Nephron (organoid): ENCODE measurements at regions not wholly inside any gene's neighbourhood (a gene's known extent, or its start where the extent isn't known, plus 50 kb on each side); places are given as distances from the start of the nearest gene placed in this dataset.

Experiments used
- H3K27ac Mint-ChIP-seq, 3 experiments: 2 replicates each; pipeline ENCODE4 v1.8.0; 2020; ENCODE audit warnings: mixed read lengths in 3 of 3, mild to moderate bottlenecking in 2 of 3, moderate library complexity in 1 of 3
- H3K27me3 Mint-ChIP-seq: 2 replicates; pipeline ENCODE4 v1.8.0; 2021; ENCODE audit warnings: low read depth, mild to moderate bottlenecking, moderate library complexity, mixed read lengths
- H3K36me3 Mint-ChIP-seq: 2 replicates; pipeline ENCODE4 v1.8.0; 2020; ENCODE audit warnings: low read depth, mixed read lengths
- H3K4me1 Mint-ChIP-seq: 2 replicates; pipeline ENCODE4 v1.8.0; 2020; ENCODE audit warnings: mixed read lengths
- H3K4me3 Mint-ChIP-seq, 3 experiments: 2 replicates each; pipeline ENCODE4 v1.8.0; 2020; ENCODE audit warnings: mild to moderate bottlenecking in 3 of 3, mixed read lengths in 3 of 3, moderate library complexity in 2 of 3
- H3K9me3 Mint-ChIP-seq: 2 replicates; pipeline ENCODE4 v1.8.0; 2020; ENCODE audit warnings: mixed read lengths
- TF ChIP-seq, protein P1 (sequence below), 3 experiments: fragments of 200-600 bp; sonication (generic); IDR thresholded peaks; one replicate each; pipeline ENCODE4 v1.5.0; 2021; ENCODE audit warnings: antibody characterized with exemption in 3 of 3; ENCODE audit not compliant: unreplicated experiment in 3 of 3

DNA sequence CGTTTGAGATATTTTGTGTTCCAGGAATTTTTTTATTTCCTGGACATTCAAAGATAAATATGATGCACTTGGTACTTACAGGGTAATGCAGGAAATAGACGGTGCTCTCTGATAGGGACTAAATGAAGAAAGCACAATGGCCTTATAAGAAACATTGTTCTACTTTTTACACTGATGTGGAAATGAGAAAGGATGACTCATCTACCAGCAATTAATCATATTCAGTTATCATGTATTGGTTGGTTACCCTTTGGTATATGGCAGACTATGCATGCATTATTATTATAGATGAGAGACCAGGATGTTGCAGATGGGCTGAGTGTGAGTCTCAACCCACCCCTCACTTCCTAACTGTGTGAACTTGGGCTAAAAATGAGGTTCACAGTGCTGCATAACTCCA, 222.2 kb downstream of the FLRT2 start:
- H3K4me1 Mint-ChIP-seq, result no peaks in the 10 kb centered on the region
- no peak overlapping the region for H3K4me3 Mint-ChIP-seq
- TF ChIP-seq, protein P1, sequence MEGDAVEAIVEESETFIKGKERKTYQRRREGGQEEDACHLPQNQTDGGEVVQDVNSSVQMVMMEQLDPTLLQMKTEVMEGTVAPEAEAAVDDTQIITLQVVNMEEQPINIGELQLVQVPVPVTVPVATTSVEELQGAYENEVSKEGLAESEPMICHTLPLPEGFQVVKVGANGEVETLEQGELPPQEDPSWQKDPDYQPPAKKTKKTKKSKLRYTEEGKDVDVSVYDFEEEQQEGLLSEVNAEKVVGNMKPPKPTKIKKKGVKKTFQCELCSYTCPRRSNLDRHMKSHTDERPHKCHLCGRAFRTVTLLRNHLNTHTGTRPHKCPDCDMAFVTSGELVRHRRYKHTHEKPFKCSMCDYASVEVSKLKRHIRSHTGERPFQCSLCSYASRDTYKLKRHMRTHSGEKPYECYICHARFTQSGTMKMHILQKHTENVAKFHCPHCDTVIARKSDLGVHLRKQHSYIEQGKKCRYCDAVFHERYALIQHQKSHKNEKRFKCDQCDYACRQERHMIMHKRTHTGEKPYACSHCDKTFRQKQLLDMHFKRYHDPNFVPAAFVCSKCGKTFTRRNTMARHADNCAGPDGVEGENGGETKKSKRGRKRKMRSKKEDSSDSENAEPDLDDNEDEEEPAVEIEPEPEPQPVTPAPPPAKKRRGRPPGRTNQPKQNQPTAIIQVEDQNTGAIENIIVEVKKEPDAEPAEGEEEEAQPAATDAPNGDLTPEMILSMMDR (IDR thresholded peaks at IDR 0.05; ENCODE audit: unreplicated experiment in 3 of 3), result no peak
- H3K9me3 Mint-ChIP-seq, result no peaks in the 10 kb centered on the region
- no peaks in the 10 kb centered on the region for H3K27me3 Mint-ChIP-seq
- H3K27ac Mint-ChIP-seq, result no peak overlapping the region
- H3K36me3 Mint-ChIP-seq, result no peaks in the 10 kb centered on the region

DNA sequence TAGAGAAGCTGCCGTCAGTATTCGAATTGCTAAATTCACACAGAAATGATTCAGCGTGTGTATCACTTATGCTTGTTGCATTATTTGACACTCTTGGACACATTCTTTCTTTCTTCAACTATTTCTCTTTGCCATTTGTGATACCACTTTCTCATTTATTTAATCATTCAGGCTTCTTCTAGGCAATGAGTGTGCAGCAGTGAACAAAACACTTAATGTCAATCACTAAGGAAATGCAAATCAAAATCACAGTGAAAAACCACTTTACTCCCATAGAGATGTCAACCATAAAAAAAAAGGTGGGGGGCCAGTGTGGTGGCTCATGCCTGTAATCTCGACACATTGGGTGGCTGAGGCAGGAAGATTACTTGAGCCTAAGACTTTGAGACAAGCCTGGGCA, 214.6 kb downstream of the FLRT2 start:
- TF ChIP-seq, protein P1 (IDR thresholded peaks at IDR 0.05; ENCODE audit: unreplicated experiment in 3 of 3), result no peak
- peaks cover 4% of the 10 kb centered on the region for H3K27me3 Mint-ChIP-seq

DNA sequence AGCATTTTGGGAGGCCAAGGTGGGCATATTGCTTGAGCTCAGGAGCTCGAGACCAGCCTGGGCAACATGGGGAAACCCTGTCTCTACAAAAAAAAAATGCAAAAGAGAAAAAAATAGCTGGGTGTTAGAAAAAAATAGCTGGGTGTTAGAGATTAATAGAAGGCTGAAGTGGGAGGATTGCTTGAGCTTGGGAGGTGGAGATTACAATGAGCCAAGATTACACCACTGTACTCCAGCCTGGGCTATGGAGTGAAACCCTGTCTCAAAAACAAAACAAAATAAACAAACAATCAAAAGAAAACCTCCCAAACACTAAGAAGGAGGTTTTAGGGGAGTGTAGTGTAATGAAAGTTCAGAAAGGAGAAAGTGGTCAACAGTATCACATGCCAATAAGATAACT, 202.1 kb downstream of the FLRT2 start:
- H3K4me3 Mint-ChIP-seq, result no peak overlapping the region
- H3K27ac Mint-ChIP-seq, result peak overlapping the region; percentile 87 to 96 (median 92)
- no peaks in the 10 kb centered on the region for H3K27me3 Mint-ChIP-seq
- no peaks in the 10 kb centered on the region for H3K9me3 Mint-ChIP-seq
- H3K36me3 Mint-ChIP-seq, result no peaks in the 10 kb centered on the region
- TF ChIP-seq, protein P1 (IDR thresholded peaks at IDR 0.05; ENCODE audit: unreplicated experiment in 3 of 3), result no peak
- H3K4me1 Mint-ChIP-seq, result peaks cover 17% of the 10 kb centered on the region

More for the DNA sequence above, 214.6 kb downstream of the FLRT2 start:
- H3K27ac Mint-ChIP-seq, result no peak overlapping the region
- H3K4me1 Mint-ChIP-seq, result no peaks in the 10 kb centered on the region
- no peak overlapping the region for H3K4me3 Mint-ChIP-seq
- H3K36me3 Mint-ChIP-seq, result no peaks in the 10 kb centered on the region
- no peaks in the 10 kb centered on the region for H3K9me3 Mint-ChIP-seq

DNA sequence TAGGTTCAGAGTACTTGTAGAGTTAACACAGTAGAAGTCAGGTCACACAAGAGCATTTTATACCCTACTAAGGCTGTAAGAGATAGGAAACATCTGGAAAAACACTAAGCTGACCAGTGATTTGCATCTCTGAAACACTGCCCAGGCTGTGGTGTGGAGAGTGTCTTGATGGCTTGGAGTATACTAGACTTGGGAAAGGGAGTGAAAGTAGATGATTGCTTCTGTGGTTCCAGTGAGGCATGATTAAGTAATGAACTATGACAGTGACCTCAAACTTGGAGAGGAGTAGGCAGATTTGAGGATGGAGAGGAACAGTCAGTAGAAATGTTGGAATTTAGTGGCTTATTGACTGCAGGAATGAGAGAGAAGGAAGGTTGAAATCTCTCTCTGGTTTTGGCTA, 201.2 kb downstream of the FLRT2 start:
- TF ChIP-seq, protein P1 (IDR thresholded peaks at IDR 0.05; ENCODE audit: unreplicated experiment in 3 of 3), result no peak
- Mint-ChIP-seq H3K27ac (peak overlapping the region; percentile 87 to 96 (median 92)), H3K9me3 (no peaks in the 10 kb centered on the region), H3K27me3 (no peaks in the 10 kb centered on the region), H3K4me3 (peak overlapping the region; percentile 2 to 9 (median 3)), H3K4me1 (peaks cover 17% of the 10 kb centered on the region), H3K36me3 (no peaks in the 10 kb centered on the region)

DNA sequence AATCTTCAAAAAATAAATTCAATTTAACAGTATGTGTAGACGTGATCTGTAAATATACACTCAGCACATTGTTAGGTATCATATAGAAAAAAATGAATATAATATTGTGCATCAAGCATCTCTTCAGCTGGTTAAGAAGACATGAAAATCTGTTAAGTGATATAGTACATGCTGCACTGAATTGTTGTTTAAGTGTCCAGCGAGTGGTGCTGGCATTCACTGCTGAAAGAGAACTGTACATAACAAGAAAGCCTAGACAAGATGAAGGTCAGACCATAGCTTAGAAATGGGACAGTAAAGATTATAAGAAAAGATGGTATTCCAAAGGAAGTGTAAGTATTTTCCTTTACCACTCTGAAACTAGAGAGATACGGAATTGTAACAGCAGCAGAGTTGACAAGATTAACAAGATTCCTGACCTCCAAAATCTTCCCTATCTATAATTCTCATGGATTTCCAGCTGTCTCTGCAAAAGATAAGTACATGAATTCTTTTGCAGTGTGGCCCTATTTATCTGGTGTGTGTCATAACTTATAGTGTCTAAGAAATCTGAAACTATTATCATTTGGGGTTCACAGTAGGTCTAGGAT, 198.6 kb downstream of the FLRT2 start:
- Mint-ChIP-seq H3K36me3 (no peaks in the 10 kb centered on the region), H3K27ac (peak overlapping the region; percentile 34 to 95 (median 90)), H3K4me3 (no peak overlapping the region), H3K27me3 (no peaks in the 10 kb centered on the region), H3K4me1 (peaks cover 17% of the 10 kb centered on the region), H3K9me3 (no peaks in the 10 kb centered on the region)
- TF ChIP-seq, protein P1 (IDR thresholded peaks at IDR 0.05; ENCODE audit: unreplicated experiment in 3 of 3), result no peak

DNA sequence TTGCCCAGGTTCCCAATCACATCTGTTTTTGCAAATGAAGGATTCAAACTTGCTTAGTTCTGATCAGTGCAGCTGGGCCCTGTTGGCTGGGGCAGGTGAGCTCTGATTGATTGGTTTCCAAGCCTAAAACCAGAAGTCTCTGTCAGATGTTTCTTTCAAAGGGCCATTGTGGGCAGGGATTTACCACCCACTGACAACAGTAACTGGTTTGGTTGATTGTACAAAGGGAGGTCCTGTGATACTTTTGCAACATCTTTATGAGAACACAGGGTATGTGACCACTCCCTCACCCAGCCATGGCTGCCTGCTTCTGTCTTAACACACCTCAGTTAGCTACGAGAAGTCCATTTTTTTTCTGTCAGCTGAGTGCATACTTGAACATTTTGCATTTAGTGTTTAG, 184.1 kb downstream of the FLRT2 start:
- TF ChIP-seq, protein P1 (IDR thresholded peaks at IDR 0.05; ENCODE audit: unreplicated experiment in 3 of 3), result no peak
- Mint-ChIP-seq H3K9me3 (peaks cover 17% of the 10 kb centered on the region), H3K27me3 (no peaks in the 10 kb centered on the region), H3K36me3 (peaks cover 4% of the 10 kb centered on the region), H3K27ac (no peak overlapping the region), H3K4me1 (no peaks in the 10 kb centered on the region), H3K4me3 (no peak overlapping the region)
